ENCODE measurements at regions not wholly inside any gene's neighbourhood (a gene's known extent, or its start where the extent isn't known, plus 50 kb on each side); places are given as distances from the start of the nearest gene placed in this dataset.

DNA sequence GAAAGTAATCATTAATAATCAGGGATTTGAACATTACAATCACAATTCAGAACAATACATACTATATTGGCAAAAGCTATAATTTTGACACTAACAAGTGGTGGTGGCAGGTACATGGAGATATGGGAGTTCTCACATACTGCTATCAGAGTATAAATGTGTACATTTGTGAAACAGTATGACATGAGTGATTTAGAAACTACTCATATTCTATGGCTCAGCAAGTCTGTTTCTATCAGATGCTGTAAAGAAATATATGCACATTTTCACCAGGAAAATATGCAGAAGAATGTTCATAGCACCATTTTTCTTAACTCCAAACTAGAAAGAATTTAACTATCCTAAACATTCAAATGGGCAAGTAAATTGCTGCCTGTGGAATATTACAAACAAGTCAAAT lies 620.0 kb downstream of the SH2D4B start:
- TF ChIP-seq, protein P1, sequence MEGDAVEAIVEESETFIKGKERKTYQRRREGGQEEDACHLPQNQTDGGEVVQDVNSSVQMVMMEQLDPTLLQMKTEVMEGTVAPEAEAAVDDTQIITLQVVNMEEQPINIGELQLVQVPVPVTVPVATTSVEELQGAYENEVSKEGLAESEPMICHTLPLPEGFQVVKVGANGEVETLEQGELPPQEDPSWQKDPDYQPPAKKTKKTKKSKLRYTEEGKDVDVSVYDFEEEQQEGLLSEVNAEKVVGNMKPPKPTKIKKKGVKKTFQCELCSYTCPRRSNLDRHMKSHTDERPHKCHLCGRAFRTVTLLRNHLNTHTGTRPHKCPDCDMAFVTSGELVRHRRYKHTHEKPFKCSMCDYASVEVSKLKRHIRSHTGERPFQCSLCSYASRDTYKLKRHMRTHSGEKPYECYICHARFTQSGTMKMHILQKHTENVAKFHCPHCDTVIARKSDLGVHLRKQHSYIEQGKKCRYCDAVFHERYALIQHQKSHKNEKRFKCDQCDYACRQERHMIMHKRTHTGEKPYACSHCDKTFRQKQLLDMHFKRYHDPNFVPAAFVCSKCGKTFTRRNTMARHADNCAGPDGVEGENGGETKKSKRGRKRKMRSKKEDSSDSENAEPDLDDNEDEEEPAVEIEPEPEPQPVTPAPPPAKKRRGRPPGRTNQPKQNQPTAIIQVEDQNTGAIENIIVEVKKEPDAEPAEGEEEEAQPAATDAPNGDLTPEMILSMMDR (IDR thresholded peaks at IDR 0.05): no peak
- TF ChIP-seq POLR2AphosphoS5 (IDR thresholded peaks at IDR 0.05) (no peak), EP300 (IDR thresholded peaks at IDR 0.05) (no peak)
